H1 (cell line): ENCODE measurements at regions not wholly inside any gene's neighbourhood (a gene's known extent, or its start where the extent isn't known, plus 50 kb on each side); places are given as distances from the start of the nearest gene placed in this dataset.

Experiments used
- CHD1 ChIP-seq: IDR thresholded peaks from 2 replicates; pipeline ENCODE4 v1.6.1; 2012; ENCODE audit warnings: low read depth, low read length, improper control_type of control experiment
- PHF8 ChIP-seq: fragments of 200-600 bp; sonication (generic); conservative IDR thresholded peaks from 2 replicates; pipeline ENCODE4 v1.7.1; 2012; ENCODE audit warnings: low read depth, mild to moderate bottlenecking, inconsistent platforms, low read length, moderate library complexity
- TF ChIP-seq, protein P1 (sequence below): IDR thresholded peaks from 2 replicates; pipeline ENCODE4 v1.6.1; 2011; ENCODE audit warnings: low read depth, mild to moderate bottlenecking, low read length; ENCODE audit not compliant: insufficient read depth

DNA sequence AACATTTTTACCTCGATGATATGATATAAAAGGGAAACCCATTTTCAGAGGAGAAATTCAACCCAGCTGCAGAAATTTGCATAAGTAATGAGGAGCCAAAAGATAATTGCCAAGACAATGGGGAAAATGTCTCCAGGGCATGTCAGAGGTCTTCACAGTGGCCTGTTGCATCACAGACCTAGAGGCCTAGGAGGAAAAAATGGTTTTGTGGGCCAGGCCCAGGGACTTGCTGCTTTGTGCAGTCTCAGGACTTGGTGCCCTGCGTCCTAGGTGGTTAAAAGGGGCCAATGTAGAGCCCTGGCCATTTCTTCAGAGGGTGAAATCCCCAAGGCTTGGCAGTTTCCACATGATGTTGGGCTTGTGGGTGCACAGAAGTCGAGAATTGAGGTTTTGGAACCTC, 106.9 kb downstream of the CPXCR1 start (continued):
- no peak for TF ChIP-seq PHF8
- no peak for TF ChIP-seq CHD1
- TF ChIP-seq, protein P1, sequence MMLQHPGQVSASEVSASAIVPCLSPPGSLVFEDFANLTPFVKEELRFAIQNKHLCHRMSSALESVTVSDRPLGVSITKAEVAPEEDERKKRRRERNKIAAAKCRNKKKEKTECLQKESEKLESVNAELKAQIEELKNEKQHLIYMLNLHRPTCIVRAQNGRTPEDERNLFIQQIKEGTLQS, result no peak
